Ectodermal cell (in vitro differentiated cells): ENCODE measurements at regions not wholly inside any gene's neighbourhood (a gene's known extent, or its start where the extent isn't known, plus 50 kb on each side); places are given as distances from the start of the nearest gene placed in this dataset.

ENCODE experiments used
- H3K27ac ChIP-seq: 2 replicates; pipeline ENCODE4 v1.7.0; 2013; ENCODE audit warnings: mild to moderate bottlenecking, low read depth, low read length; ENCODE audit not compliant: insufficient read depth, poor library complexity, severe bottlenecking
- H3K27me3 ChIP-seq: 2 replicates; pipeline ENCODE4 v1.7.0; 2013; ENCODE audit warnings: mild to moderate bottlenecking, low read length; ENCODE audit not compliant: insufficient read depth, control insufficient read depth, poor library complexity, severe bottlenecking
- H3K36me3 ChIP-seq: one replicate; pipeline ENCODE4 v1.7.0; 2013; ENCODE audit warnings: low read length; ENCODE audit not compliant: control insufficient read depth, insufficient read depth
- H3K4me1 ChIP-seq: one replicate; pipeline ENCODE4 v1.7.0; 2013; ENCODE audit warnings: low read length; ENCODE audit not compliant: control insufficient read depth, insufficient read depth
- H3K4me3 ChIP-seq: 2 replicates; pipeline ENCODE4 v1.7.0; 2013; ENCODE audit warnings: low read depth, low read length, control low read depth; ENCODE audit not compliant: insufficient read depth
- H3K9me3 ChIP-seq: 2 replicates; pipeline ENCODE4 v1.7.0; 2013; ENCODE audit warnings: mild to moderate bottlenecking, low read length, moderate library complexity; ENCODE audit not compliant: control insufficient read depth
- WGBS, 2 experiments: methylation state at CpG; one replicate each; pipeline ENCODE4 v1.1.7; 2013; ENCODE audit warnings: missing lambda C conversion rate in 2 of 2; 5-methylcytosine and 5-hydroxymethylcytosine counted together

GRCh38 chr5:159385536-159385935, 55.2 kb upstream of the IL12B start:
- Histone ChIP-seq H3K9me3 (no peaks in the 10 kb centered on the region), H3K4me1 (no peaks in the 10 kb centered on the region), H3K27ac (no peak overlapping the region), H3K36me3 (no peaks in the 10 kb centered on the region), H3K27me3 (no peaks in the 10 kb centered on the region), H3K4me3 (no peak overlapping the region)

GRCh38 chr5:159386028-159386711, 55.9 kb upstream of the IL12B start:
- H3K27ac ChIP-seq: no peak overlapping the region
- no peaks in the 10 kb centered on the region for H3K9me3 ChIP-seq
- no peaks in the 10 kb centered on the region for H3K27me3 ChIP-seq
- no peaks in the 10 kb centered on the region for H3K4me1 ChIP-seq
- H3K36me3 ChIP-seq: no peaks in the 10 kb centered on the region
- H3K4me3 ChIP-seq: no peak overlapping the region

- H3K27me3 ChIP-seq: no peaks in the 10 kb centered on the region
- H3K36me3 ChIP-seq: no peaks in the 10 kb centered on the region
- no peaks in the 10 kb centered on the region for H3K9me3 ChIP-seq
- 97 to 98% methylated on average over 2 of the region's 2 CpGs for WGBS, 2 experiments
- no peak overlapping the region for H3K4me3 ChIP-seq
- H3K4me1 ChIP-seq: no peaks in the 10 kb centered on the region
- H3K27ac ChIP-seq: no peak overlapping the region
These were observed 62.6 kb upstream of the IL12B start for GRCh38 chr5:159392871-159393270.

GRCh38 chr5:159393854-159394274, 63.6 kb upstream of the IL12B start:
- WGBS, 2 experiments: 74 to 83% methylated on average over 5 of the region's 5 CpGs
- no peaks in the 10 kb centered on the region for H3K4me1 ChIP-seq

GRCh38 chr5:159395202-159395601, 64.9 kb upstream of the IL12B start:
- 93 to 94% methylated on average over 1 to 3 of the region's 3 CpGs for WGBS, 2 experiments

More at GRCh38 chr5:159393854-159394274, 63.6 kb upstream of the IL12B start:
- H3K9me3 ChIP-seq: no peaks in the 10 kb centered on the region
- no peaks in the 10 kb centered on the region for H3K36me3 ChIP-seq
- no peak overlapping the region for H3K4me3 ChIP-seq
- no peaks in the 10 kb centered on the region for H3K27me3 ChIP-seq
- H3K27ac ChIP-seq: no peak overlapping the region

GRCh38 chr5:159398936-159399335, 68.6 kb upstream of the IL12B start:
- Histone ChIP-seq H3K4me1 (no peaks in the 10 kb centered on the region), H3K27me3 (no peaks in the 10 kb centered on the region), H3K9me3 (no peaks in the 10 kb centered on the region), H3K27ac (no peak overlapping the region), H3K36me3 (no peaks in the 10 kb centered on the region), H3K4me3 (no peak overlapping the region)
- 89 to 95% methylated on average over 3 of the region's 3 CpGs for WGBS, 2 experiments

More at GRCh38 chr5:159395202-159395601, 64.9 kb upstream of the IL12B start:
- H3K36me3 ChIP-seq: no peaks in the 10 kb centered on the region
- no peak overlapping the region for H3K4me3 ChIP-seq
- H3K27me3 ChIP-seq: no peaks in the 10 kb centered on the region
- no peaks in the 10 kb centered on the region for H3K9me3 ChIP-seq
- no peaks in the 10 kb centered on the region for H3K4me1 ChIP-seq
- H3K27ac ChIP-seq: no peak overlapping the region

GRCh38 chr5:159400476-159400875, 70.2 kb upstream of the IL12B start:
- Histone ChIP-seq H3K27ac (no peak overlapping the region), H3K4me1 (no peaks in the 10 kb centered on the region), H3K27me3 (no peaks in the 10 kb centered on the region), H3K4me3 (no peak overlapping the region), H3K9me3 (no peaks in the 10 kb centered on the region), H3K36me3 (no peaks in the 10 kb centered on the region)
- 79 to 95% methylated on average over 2 to 3 of the region's 3 CpGs for WGBS, 2 experiments

GRCh38 chr5:159402311-159402710, 72.0 kb upstream of the IL12B start:
- Histone ChIP-seq H3K4me3 (no peak overlapping the region), H3K9me3 (no peaks in the 10 kb centered on the region), H3K36me3 (no peaks in the 10 kb centered on the region), H3K27me3 (no peaks in the 10 kb centered on the region), H3K4me1 (peaks cover under 1% of the 10 kb centered on the region), H3K27ac (no peak overlapping the region)
- 93 to 97% methylated on average over 1 of the region's 1 CpG for WGBS, 2 experiments

GRCh38 chr5:159402856-159403255, 72.6 kb upstream of the IL12B start:
- 92% methylated on average over 5 of the region's 5 CpGs for WGBS, 2 experiments
- H3K4me3 ChIP-seq: no peak overlapping the region

GRCh38 chr5:159403906-159404681, 73.8 kb upstream of the IL12B start:
- 91 to 92% methylated on average over 6 of the region's 6 CpGs for WGBS, 2 experiments
- no peaks in the 10 kb centered on the region for H3K36me3 ChIP-seq

More at GRCh38 chr5:159402856-159403255, 72.6 kb upstream of the IL12B start:
- Histone ChIP-seq H3K27me3 (no peaks in the 10 kb centered on the region), H3K9me3 (no peaks in the 10 kb centered on the region), H3K4me1 (peaks cover 6% of the 10 kb centered on the region), H3K27ac (no peak overlapping the region), H3K36me3 (no peaks in the 10 kb centered on the region)

More at GRCh38 chr5:159403906-159404681, 73.8 kb upstream of the IL12B start:
- Histone ChIP-seq H3K4me1 (peaks cover 7% of the 10 kb centered on the region), H3K27me3 (no peaks in the 10 kb centered on the region), H3K27ac (no peak overlapping the region), H3K9me3 (no peaks in the 10 kb centered on the region), H3K4me3 (no peak overlapping the region)
